NCI-H82 treated with DMSO at 0.1 percent for 48 hours (cell line): ENCODE measurements at regions not wholly inside any gene's neighbourhood (a gene's known extent, or its start where the extent isn't known, plus 50 kb on each side); places are given as distances from the start of the nearest gene placed in this dataset.

Experiments
- DNase-seq: peaks from one replicate; lab custom pipeline; 2025; ENCODE audit not compliant: unreplicated experiment; lab: John Stamatoyannopoulos, UW

DNA sequence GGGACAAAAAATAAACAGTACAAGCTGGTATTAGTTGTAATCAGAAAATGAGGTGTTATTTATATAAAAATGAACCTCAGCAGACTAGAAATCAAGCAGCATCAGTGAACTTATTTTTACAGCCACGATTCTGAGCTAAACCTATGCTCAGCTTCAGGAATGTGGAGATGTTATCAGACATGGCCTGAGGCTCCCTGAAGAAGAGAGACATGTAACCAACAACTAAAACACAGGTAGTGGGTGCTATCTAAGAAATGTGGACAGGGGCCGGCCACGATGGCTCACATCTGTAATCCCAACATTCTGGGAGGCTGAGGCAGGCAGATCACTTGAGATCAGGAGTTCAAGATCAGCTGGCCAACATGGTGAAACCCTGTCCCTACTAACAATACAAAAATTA, 534.3 kb downstream of the VRK1 start:
- no peak for DNase-seq

DNA sequence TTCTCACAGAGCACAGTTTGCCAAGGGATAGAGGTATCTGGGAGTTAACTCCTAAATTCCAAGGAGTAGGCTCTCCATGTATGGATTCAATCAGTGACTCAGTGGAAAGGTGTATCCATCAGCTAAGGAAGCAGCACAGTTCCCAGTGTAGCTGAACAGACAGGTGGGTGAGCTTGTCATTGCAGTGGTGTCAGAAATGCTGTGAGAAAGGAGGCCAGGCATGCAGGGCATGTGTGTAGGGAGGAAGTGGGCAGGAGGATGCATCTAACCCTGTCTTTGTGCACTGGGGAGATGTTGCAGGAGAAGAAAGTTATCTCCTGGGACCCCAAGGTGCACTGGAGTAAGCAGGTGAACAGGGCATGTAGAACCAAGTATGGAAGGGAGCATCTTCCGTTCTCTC, 539.0 kb downstream of the VRK1 start:
- DNase-seq = no peak

DNA sequence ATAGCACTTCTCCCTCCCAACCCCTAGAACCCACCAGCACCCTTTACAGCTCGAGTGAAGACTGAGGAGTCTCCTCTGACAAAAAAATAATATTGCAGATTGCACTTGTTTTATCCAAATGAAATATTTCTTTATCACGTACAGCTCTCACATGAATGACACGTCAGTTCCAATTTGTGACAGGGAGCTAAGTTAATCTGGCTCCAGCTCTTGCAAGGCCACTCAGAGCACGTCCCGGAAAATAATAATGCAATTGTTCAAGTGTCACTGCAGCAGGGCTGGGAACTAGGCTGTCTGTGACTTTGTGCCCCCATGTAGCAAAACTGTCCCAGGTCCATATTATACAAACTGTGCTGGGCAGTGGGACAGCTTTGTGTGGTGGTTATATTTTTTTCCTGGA, 539.6 kb downstream of the VRK1 start:
- DNase-seq = no peak

DNA sequence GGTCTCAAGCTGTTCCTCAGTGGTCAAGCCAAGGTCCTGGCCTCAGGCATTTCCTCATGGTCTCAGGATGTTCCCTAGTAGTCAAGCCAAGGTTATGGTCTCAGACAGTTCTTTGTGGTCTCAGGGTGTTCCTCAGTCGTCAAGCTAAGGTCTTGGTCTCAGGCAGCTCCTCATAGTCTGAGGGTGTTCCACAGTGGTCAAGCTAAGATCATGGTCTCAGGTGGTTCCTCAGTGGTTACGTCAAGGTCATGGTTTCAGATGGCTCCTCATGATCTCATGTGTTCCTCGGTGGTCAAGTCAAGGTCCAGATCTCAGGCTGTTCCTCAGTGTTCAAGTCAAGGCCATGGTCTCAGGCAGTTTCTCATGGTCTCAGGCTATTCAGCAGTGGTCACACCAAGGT, 540.1 kb downstream of the VRK1 start:
- DNase-seq = no peak

DNA sequence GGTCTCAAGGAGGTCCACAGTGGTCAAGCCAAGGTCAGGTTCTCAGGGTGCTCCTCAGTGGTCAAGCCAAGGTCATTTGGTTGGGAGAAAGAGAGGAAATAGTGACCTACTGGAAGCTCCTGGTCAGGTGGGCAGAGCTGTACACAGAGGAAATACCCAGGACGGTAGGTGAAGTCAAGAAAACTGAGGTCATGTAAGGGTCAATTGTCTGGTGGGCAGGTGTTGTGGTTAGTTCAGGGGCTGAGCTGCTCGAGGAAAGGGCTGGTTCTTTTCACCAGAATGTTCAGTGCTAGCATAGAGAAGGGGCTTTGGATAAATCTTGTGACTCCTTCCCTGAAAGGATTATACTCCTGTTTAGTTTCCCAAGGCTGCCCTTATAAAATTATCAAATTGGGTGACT, 540.5 kb downstream of the VRK1 start:
- DNase-seq = no peak

DNA sequence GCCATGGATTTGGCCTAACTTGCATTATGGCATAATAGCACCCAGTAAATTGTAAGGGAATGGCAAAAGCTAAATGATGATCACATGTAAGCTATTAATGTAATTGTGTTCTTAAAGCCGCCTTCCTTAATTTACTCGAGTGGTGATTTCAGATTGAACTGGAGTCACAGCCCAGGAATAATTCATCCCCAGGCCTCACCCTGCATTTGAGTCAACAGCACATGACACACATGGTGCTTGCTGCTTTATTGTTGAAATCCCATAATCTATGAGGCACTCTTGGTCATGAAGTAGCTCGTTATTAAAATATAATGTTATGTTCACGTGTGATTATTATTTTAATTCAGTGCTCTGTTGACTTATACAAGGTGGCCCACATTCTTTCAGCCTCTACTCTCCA, 547.5 kb downstream of the VRK1 start:
- DNase-seq = no peak

DNA sequence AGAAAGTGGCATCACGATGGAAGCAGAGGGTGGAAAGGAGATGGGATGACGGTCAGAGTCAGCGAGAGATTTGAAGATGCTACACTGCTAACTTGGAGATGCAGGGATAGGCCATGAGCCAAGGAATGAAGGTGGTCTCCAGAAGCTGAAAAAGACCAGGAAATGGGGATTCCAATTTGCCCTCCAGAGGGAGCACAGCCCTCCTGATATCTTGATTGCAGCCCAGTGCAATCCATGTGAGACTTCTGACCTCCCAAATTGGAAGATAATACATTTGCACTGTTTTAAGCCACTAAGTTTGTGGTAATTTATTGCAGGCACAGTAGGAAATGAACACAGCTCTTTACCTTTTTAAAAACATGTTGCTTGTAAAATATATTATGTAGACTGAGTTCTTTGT, 549.5 kb downstream of the VRK1 start:
- DNase-seq = no peak

DNA sequence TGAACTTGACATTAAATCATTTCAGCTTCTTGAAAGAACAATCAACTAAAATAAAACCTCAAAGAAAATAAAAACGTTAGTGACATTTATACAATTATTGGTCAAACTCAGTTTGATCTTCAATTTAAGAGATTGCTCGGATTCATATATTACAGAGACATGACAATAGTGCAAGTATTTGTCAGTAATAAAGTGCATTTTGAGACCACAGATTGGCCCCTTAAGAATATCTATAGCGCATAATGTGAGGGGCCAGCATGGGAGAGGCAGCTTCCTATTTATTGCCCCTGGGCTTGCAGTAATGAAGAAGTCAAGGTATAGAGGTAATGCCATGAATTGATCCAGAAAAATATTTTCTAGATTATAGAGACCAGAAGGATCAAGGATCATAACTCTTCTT, 552.3 kb downstream of the VRK1 start:
- DNase-seq = no peak

DNA sequence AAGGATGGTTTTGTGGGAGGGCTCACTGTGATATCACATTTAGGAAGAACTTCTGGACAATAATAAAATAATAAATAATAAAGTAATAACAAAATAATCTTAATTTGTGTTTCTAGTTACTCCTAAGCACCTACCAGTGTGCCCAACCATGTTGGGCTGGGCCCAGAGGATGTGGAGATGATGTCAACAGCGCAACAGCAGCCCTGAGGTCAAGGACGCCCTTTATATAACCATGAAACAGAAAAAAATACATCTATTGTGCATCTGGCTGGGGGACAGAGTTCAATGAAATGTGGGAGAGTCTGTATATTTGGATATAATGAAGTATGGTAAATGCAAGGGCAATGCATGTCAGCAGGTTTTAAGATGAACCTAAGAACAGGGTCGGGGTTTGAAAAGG, 552.8 kb downstream of the VRK1 start:
- DNase-seq = no peak

DNA sequence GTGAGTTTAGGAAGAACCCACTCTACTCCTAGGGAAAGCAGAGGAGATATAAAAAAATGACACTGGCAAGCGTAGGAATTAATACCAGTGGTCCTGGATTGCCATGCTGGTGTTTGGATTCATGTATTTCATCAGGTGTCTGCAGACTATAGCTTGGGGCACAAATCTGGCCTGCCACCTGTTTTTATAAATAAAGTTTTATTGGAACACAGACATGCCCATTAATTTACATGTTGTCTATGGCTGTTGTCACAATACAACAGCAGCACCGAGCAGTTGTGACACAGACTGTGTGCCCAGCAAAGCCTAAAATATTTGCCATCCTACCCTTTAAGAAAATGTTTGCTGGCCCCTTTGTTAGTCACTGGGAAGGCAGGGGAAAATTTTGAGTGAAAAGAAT, 553.2 kb downstream of the VRK1 start:
- DNase-seq = no peak

DNA sequence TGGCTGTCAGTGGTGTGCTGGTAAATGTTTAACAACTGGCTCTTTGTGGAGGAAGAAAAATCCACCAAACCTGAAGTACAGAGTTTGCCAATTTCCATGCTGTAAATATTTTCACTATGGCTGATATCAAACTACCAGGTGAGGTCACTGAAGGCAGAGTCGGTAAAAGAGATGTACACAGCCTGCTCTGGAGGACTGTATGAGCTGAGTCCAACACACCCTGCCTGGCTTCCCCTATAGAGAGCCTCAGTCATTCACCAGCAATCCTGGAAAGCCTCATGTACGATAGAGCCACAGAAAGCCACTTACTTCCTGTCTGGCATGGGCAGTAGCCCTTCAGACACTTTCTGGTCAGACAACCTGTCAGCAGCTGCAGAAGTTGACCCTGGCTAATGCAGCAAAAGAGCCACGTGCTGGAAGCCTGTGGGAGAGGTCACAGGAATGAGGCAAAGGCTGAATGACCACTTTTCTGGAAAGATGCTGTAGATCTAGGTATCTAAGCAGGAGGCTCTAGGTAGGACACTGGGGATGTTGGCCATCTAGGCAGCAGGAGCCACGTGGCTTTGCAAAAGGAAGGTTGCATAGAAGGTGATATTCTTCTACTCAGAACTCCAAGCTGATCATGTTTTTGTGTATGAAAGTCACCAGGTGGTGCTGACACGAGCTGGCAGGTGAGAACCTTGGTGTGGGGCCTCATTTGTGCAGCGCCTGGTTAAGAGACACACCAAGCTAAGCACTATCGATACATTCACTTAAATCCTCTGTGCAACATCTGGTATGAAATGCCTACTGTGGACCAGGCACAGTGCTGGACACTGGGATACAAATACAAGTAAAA, 553.9 kb downstream of the VRK1 start:
- DNase-seq = no peak

DNA sequence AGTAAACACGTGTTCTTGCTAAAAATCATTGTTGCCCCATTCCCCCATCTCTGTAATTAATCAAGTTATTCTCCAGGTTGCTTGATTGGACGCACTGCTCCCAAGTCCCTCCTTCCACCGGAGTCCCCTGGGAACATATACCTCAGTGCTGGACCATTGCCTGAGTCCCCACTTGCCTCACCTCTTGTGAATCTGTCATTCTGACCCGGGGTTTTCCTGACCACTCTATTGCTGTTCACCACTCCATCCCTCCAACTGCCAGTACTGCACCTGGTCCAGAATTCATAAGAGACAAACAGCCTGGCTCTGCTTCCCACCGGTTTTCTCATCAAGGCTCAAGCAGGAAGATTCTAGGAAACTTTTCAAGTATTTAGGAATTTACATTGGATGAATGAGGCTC, 555.9 kb downstream of the VRK1 start:
- DNase-seq = no peak

DNA sequence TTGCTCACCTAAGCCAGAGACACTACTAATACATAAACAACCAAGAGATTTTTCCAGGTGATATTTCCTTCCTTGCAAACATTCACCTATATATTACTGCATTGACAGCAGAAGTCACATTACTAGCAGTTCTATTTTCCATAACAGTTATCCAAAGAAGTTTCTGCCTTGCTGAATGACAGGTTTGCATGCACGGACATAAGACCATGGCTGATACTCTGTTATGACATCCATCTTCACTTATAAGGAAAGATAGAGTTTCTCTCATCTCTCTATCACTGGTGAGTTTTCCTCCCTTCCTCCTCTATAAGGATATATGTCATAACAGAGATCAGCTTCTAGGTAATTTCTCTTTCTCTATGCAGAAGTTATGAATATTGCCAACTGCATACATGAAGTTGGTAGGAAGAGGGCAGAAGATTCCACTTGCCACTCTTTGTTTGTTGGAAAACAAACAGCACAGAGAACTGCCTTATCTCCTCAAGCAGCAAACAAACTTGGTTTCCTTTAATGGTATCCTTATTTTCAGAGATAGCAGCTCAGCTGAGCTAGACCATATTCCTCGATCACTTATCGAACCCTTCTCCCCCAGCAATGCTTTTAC, 557.0 kb downstream of the VRK1 start:
- no peak for DNase-seq

DNA sequence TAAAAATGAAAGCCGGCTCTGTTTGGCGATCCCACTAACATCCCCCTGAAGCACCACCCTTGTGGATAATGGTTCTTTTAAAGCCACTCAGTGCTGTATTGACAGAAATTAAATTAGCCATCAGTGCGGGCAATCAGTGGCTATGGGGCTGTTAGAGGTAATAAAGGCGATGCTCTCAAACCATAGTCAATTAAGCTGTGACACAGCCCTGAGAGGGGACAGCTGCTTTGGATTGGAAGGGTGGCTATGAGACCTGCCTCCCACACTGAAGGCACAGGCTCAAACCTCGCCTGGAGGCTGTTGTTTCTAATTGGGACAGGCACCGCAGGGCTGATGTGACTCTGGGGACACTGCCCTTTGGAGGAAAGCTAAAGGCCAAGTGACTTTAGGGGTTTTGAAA, 562.2 kb downstream of the VRK1 start:
- DNase-seq = no peak

DNA sequence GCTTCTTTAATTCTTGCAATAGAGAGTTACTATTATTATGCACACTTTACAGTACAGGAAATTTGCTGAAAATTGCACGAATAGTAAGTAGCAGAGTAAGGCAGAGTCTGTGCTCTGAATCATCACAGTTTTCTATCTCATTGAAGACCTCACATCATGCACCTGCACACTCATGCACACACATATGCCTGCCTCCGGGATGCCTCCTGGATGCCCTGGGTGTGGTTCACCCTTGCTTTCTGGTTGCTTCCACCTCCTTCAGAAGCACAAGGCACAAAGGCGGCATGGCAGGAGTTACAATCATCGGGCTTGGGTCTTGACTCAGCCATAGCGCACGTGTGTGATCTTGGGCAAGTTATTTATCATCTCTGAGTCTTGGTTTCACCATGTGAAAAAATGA, 564.0 kb downstream of the VRK1 start:
- DNase-seq = no peak

DNA sequence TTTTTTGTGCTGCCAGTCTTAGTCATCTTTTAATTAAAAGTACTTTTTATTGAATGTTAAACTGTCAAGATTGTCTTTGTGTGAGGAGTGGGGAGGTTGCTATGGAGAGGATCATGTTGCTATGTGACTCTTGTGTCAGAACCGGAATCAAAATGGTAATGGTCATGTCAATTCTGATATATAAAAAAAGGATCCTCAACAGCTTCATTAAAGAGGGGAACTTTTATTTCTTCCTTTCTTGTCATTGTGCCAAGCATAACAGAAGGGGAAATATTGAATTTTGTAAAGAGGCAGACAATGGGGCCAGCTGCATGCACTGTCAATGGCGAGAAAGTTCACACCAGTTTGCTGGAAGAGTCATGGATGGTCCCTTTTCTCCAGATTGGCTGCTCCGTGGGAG, 564.8 kb downstream of the VRK1 start:
- DNase-seq = no peak

DNA sequence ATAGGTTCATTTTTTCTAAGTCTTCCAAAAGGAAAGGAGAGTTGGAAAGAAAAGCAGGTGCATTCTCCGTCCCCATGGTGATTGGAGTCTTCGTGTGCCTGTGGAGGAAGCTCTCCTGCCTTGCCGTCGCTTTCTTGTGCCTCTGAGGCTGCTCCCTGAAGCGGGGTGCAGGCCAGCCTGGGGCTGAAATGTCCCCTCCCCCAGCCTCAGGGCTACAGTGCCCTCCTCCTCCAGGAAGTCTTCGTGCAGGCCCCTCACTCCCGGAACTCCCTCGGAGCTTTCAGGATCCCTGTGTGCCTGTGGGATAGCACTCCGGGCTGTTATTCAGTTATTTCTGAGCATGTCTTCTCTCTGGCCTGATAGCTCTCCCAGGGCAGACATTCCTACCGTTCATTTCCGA, 569.2 kb downstream of the VRK1 start:
- no peak for DNase-seq

DNA sequence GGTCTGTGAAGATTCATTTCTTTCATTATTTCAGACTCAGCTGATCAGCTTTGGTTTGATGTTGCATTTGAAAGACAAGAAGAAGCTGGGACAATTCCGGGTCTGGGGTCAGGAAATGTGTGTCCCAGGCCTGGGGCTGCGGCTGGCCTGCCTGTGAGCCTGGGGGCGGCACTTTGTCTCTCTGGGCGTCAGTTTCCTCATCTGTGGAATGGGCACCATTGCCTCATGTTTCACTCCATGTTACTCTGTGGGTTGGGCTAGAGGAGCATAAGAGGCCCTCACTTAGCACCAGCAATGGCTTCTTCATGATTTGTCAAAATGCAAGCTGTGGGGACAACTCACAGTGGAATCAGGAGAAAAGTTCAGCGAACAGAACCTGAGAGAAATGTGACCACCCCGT, 570.1 kb downstream of the VRK1 start:
- DNase-seq = no peak

DNA sequence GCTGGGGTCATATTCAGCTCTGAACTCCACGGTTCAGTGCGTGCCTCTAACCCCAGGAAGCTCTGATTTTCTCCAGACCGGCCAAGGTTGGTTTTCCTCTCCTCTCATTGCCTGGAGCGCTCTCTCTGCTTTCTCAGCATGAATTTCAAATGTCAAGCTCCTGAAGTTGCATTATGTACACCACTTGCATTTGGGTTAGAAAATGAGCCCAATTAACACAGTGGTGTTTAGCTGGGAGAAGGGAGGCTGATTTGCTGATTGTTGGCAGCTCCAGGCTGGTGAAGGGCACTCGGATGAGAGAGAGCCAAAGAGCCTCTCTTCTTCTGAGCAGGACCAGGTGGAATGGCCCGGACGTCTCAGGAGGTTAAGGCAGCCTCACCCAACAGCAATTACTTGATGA, 570.9 kb downstream of the VRK1 start:
- no peak for DNase-seq

DNA sequence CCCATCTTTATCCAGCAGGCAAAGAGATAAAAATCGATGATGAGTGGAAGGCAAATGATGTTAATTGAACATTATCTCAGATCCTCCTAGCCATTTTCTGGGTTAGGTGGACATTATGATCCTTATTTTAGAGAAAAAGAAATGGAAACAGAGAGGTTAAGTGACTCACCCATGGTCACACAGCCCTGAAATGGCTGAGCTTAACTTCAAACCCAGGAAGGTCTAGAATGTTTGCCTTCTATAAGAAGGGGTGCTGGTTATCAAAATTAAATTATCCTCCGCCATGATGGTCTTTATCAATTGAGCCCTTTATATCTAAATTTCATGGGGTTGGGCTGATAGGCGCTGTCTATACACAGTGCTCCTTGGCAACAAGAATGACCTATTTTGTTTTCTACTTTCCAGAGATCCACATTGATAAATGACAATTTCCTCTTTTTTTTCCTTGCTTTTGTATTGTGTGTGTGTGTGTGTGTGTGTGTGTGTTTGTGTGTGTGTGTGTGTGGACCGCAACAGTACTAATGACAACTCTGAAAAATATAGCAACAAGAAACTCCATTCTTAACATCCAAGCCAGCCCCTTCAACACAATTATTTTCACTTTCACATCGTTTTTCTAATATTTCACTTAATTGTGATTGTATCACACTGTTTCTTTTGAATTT, 571.9 kb downstream of the VRK1 start:
- no peak for DNase-seq

DNA sequence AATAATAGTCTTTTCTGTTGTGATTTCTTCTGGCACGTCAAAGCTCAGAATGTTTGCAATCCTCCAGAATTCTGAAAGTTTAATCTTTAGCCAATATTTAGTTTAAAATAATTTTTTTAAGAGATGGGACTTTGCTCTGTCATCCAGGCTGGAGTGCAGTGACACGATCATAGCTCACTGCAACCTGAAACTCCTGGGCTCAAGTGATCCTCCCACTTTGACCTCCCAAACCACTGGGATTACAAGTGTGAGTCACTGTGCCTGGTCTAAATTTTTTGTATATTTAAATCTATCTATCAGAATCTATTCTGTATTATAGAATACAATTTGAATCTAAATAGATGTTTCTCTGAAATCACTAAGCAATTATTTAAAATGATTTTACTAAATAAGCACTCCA, 572.7 kb downstream of the VRK1 start:
- DNase-seq = no peak

DNA sequence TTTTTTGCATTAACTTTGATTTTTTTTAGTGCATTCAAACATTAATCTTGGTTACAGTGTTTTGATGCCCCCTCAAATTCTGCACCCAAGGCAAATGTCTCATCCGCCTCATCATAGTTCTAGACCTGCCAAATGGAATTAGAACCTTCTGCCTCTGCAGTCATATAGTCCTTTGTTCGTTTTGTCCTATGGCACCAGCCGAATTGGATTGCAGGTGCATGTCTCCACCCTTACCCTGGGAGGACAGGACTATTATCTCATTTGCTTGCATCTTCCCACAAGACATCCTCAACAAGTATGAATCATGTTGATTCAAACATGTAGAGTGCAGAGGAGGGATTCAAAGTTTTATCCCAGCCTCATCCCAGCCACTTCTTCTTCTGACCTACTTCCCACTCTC, 579.1 kb downstream of the VRK1 start:
- no peak for DNase-seq
